HEK293T (cell line): ENCODE measurements at regions not wholly inside any gene's neighbourhood (a gene's known extent, or its start where the extent isn't known, plus 50 kb on each side); places are given as distances from the start of the nearest gene placed in this dataset.

Experiments used
- CTCF ChIA-PET: fragments of 350-600 bp; formaldehyde crosslinking; extraction: SDS; loops from one replicate; lab custom pipeline; 2021; ENCODE audit warnings: antibody characterized with exemption, inconsistent platforms; lab: Yijun Ruan, JAX
- POLR2A ChIA-PET: fragments of 350-600 bp; formaldehyde crosslinking; extraction: SDS; loops from one replicate; lab custom pipeline; 2020; ENCODE audit warnings: antibody characterized with exemption, inconsistent platforms; lab: Yijun Ruan, JAX
- DNase-seq: peaks from one replicate; pipeline ENCODE4 v3.0.0; 2012; ENCODE audit warnings: mixed read lengths; ENCODE audit errors: extremely low spot score
- ARNT ChIP-seq: fragments of 450-650 bp; IDR thresholded peaks from 2 replicates; pipeline ENCODE4 v1.6.1; 2017; ENCODE audit warnings: mild to moderate bottlenecking
- BHLHE40 ChIP-seq: fragments of 450-650 bp; IDR thresholded peaks from 2 replicates; pipeline ENCODE4 v1.6.1; 2016; ENCODE audit warnings: mild to moderate bottlenecking, moderate library complexity, borderline replicate concordance
- CTBP1 ChIP-seq: fragments of 450-650 bp; IDR thresholded peaks from 2 replicates; pipeline ENCODE4 v1.6.1; 2016; ENCODE audit warnings: borderline replicate concordance
- ELF4 ChIP-seq: fragments of 450-650 bp; IDR thresholded peaks from 2 replicates; pipeline ENCODE4 v1.6.1; 2017; ENCODE audit warnings: antibody characterized with exemption
- FOXA1 ChIP-seq: fragments of 450-650 bp; IDR thresholded peaks from 2 replicates; pipeline ENCODE4 v1.6.1; 2016; ENCODE audit warnings: mild to moderate bottlenecking
- FOXK2 ChIP-seq: fragments of 450-650 bp; IDR thresholded peaks from 2 replicates; pipeline ENCODE4 v1.6.1; 2016; ENCODE audit warnings: mild to moderate bottlenecking
- FOXM1 ChIP-seq: fragments of 450-650 bp; IDR thresholded peaks from 2 replicates; pipeline ENCODE4 v1.6.1; 2017; ENCODE audit warnings: mild to moderate bottlenecking, borderline replicate concordance
- HDGF ChIP-seq: fragments of 450-650 bp; IDR thresholded peaks from 2 replicates; pipeline ENCODE4 v1.6.1; 2017; ENCODE audit warnings: antibody characterized with exemption, borderline replicate concordance
- L3MBTL2 ChIP-seq: fragments of 450-650 bp; conservative IDR thresholded peaks from 2 replicates; pipeline ENCODE4 v1.6.1; 2016; ENCODE audit warnings: mild to moderate bottlenecking
- LEF1 ChIP-seq: fragments of 450-650 bp; IDR thresholded peaks from 2 replicates; pipeline ENCODE4 v1.6.1; 2017; ENCODE audit warnings: mild to moderate bottlenecking, borderline replicate concordance
- NFRKB ChIP-seq: fragments of 450-650 bp; IDR thresholded peaks from 2 replicates; pipeline ENCODE4 v1.6.1; 2016; ENCODE audit warnings: mild to moderate bottlenecking, moderate library complexity
- PKNOX1 ChIP-seq: fragments of 450-650 bp; IDR thresholded peaks from 2 replicates; pipeline ENCODE4 v1.6.1; 2016
- SP1 ChIP-seq: fragments of 450-650 bp; IDR thresholded peaks from 2 replicates; pipeline ENCODE4 v1.6.1; 2017
- SUZ12 ChIP-seq: fragments of 450-650 bp; IDR thresholded peaks from 2 replicates; pipeline ENCODE4 v1.6.1; 2016; ENCODE audit warnings: mild to moderate bottlenecking
- TARDBP ChIP-seq: fragments of 450-650 bp; IDR thresholded peaks from 2 replicates; pipeline ENCODE4 v1.6.1; 2016

GRCh38 chr12:89939522-89940215, 231.0 kb upstream of the ATP2B1 start:
- TF ChIP-seq FOXA1 (no peak), FOXK2 (no peak), NFRKB (no peak), L3MBTL2 (no peak)
- ChIA-PET CTCF (no interaction called here), POLR2A (no interaction called here)
- no peak for DNase-seq

GRCh38 chr12:89936631-89937030, 228.0 kb upstream of the ATP2B1 start:
- no peak for TF ChIP-seq LEF1
- TF ChIP-seq BHLHE40, result no peak
- no peak for TF ChIP-seq ARNT
- no peak for TF ChIP-seq TARDBP
- no peak for TF ChIP-seq FOXA1
- TF ChIP-seq FOXM1, result no peak
- no peak for TF ChIP-seq L3MBTL2
- TF ChIP-seq HDGF, result no peak
- TF ChIP-seq PKNOX1, result no peak

GRCh38 chr12:89935850-89936249, 227.2 kb upstream of the ATP2B1 start:
- no peak for TF ChIP-seq ELF4
- no peak for TF ChIP-seq SUZ12
- no peak for TF ChIP-seq FOXA1
- no peak for TF ChIP-seq BHLHE40
- TF ChIP-seq LEF1, result no peak
- no peak for TF ChIP-seq FOXM1
- no peak for TF ChIP-seq NFRKB
- no peak for TF ChIP-seq SP1
- no peak for TF ChIP-seq FOXK2
- DNase-seq, result no peak
- ChIA-PET POLR2A (no interaction called here), CTCF (interaction anchor here (1.0 kb wide), 1 partner anchor 14 kb away, joined by 3 read pairs; no protein-coding TSS in a partner anchor)

More at GRCh38 chr12:89936631-89937030, 228.0 kb upstream of the ATP2B1 start:
- CTCF ChIA-PET, result interaction anchor here (1.0 to 1.7 kb wide), 2 partner anchors 10 to 13 kb away, joined by 3 to 4 read pairs; no protein-coding TSS in a partner anchor
- DNase-seq, result no peak
- POLR2A ChIA-PET, result no interaction called here

GRCh38 chr12:89933911-89934310, 225.3 kb upstream of the ATP2B1 start:
- ChIA-PET POLR2A (no interaction called here), CTCF (no interaction called here)
- no peak for TF ChIP-seq CTBP1
- TF ChIP-seq FOXK2, result no peak
- no peak for TF ChIP-seq TARDBP
- TF ChIP-seq NFRKB, result no peak
- no peak for TF ChIP-seq BHLHE40
- no peak for TF ChIP-seq HDGF
- TF ChIP-seq SP1, result no peak
- no peak for TF ChIP-seq ARNT
- no peak for DNase-seq

GRCh38 chr12:89932954-89933353, 224.3 kb upstream of the ATP2B1 start:
- TF ChIP-seq NFRKB (no peak), BHLHE40 (no peak), CTBP1 (no peak), SUZ12 (no peak), SP1 (no peak), FOXM1 (no peak), L3MBTL2 (no peak), LEF1 (no peak), TARDBP (no peak), PKNOX1 (no peak), ELF4 (no peak), ARNT (no peak), HDGF (no peak)
- ChIA-PET POLR2A (no interaction called here), CTCF (no interaction called here)
- no peak for DNase-seq

GRCh38 chr12:89928467-89928866, 219.8 kb upstream of the ATP2B1 start:
- ChIA-PET POLR2A (no interaction called here), CTCF (no interaction called here)
- no peak for DNase-seq
- TF ChIP-seq FOXA1 (no peak), L3MBTL2 (no peak), TARDBP (no peak), ELF4 (no peak), CTBP1 (no peak), NFRKB (no peak), HDGF (no peak), LEF1 (no peak), BHLHE40 (no peak)

- CTCF ChIA-PET, result no interaction called here
- TF ChIP-seq LEF1 (no peak), SP1 (no peak), SUZ12 (no peak), HDGF (no peak), CTBP1 (no peak), ARNT (no peak), BHLHE40 (no peak), FOXK2 (no peak), TARDBP (no peak), PKNOX1 (no peak), FOXM1 (no peak)
- POLR2A ChIA-PET, result no interaction called here
- no peak for DNase-seq
These were observed 218.6 kb upstream of the ATP2B1 start for GRCh38 chr12:89927226-89927698.
